ENCODE measurements at regions not wholly inside any gene's neighbourhood (a gene's known extent, or its start where the extent isn't known, plus 50 kb on each side); places are given as distances from the start of the nearest gene placed in this dataset.

DNA sequence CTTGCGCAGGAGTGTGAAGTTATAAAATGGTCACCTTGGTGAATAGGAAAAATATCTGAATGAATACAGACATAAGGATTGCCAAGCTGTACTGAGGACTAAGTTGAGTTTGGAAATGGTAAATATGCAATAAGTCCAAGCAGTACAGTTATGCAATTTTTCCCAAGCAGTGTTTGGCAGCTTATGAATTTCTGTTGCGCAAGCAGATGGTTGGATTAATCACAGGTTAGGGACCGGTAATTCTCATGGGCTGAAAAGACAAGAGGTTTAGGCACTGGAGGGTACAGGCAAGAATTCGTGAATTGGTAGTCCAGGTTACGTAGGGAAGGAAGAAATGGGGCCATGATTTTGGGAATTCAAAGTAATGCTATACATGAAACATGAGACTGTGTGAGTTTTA is 210.3 kb downstream of the RAP2B start:
- TF ChIP-seq POLR2A (IDR thresholded peaks at IDR 0.05), result no peak
- TF ChIP-seq POLR2AphosphoS5 (IDR thresholded peaks at IDR 0.05), result no peak
- no peak for TF ChIP-seq CTCF (IDR thresholded peaks at IDR 0.05)

Data from breast epithelium (tissue), 3 donors.